Immature natural killer cell (primary cell): ENCODE measurements at regions not wholly inside any gene's neighbourhood (a gene's known extent, or its start where the extent isn't known, plus 50 kb on each side); places are given as distances from the start of the nearest gene placed in this dataset.

Experiments
- DNase-seq, 3 donors: peaks; one replicate each; pipeline ENCODE4 v3.0.0; 2022; ENCODE audit warnings: mixed read lengths in 1 of 3
- H3K27ac Mint-ChIP-seq, 6 donors: one replicate each; pipeline ENCODE4 v1.8.0; 2020; ENCODE audit warnings: mixed read lengths in 6 of 6, mild to moderate bottlenecking in 5 of 6, inconsistent platforms in 4 of 6, moderate library complexity in 3 of 6
- H3K27me3 Mint-ChIP-seq, 3 donors: one replicate each; pipeline ENCODE4 v1.8.0; 2020 to 2021; ENCODE audit warnings: low read depth in 3 of 3, mild to moderate bottlenecking in 3 of 3, mixed read lengths in 3 of 3, moderate library complexity in 3 of 3, inconsistent platforms in 1 of 3
- H3K36me3 Mint-ChIP-seq, 3 donors: one replicate each; pipeline ENCODE4 v1.8.0; 2020; ENCODE audit warnings: mixed read lengths in 3 of 3, inconsistent platforms in 2 of 3, mild to moderate bottlenecking in 2 of 3
- H3K4me1 Mint-ChIP-seq, 2 donors: one replicate each; pipeline ENCODE4 v1.8.0; 2020; ENCODE audit warnings: inconsistent platforms in 2 of 2, mild to moderate bottlenecking in 2 of 2, mixed read lengths in 2 of 2, moderate library complexity in 1 of 2
- H3K4me3 Mint-ChIP-seq, 5 donors: one replicate each; pipeline ENCODE4 v1.8.0; 2020; ENCODE audit warnings: mild to moderate bottlenecking in 5 of 5, mixed read lengths in 5 of 5, inconsistent platforms in 3 of 5, moderate library complexity in 3 of 5
- H3K9me3 Mint-ChIP-seq, 6 donors: one replicate each; pipeline ENCODE4 v1.8.0; 2020; ENCODE audit warnings: mild to moderate bottlenecking in 6 of 6, mixed read lengths in 6 of 6, inconsistent platforms in 4 of 6, moderate library complexity in 3 of 6

- Mint-ChIP-seq H3K27me3 (peaks cover 0 to 2% (median 0%) of the 10 kb centered on the region in 3 donors), H3K36me3 (no peaks in the 10 kb centered on the region), H3K4me3 (no peak overlapping the region)
These were observed 473.1 kb downstream of the NXPH1 start for GRCh38 chr7:8906396-8907075.

GRCh38 chr7:8908889-8909288 lies 475.5 kb downstream of the NXPH1 start:
- Mint-ChIP-seq H3K9me3 (peaks cover 0 to 17% (median 4%) of the 10 kb centered on the region in 6 donors), H3K4me3 (no peak overlapping the region), H3K36me3 (no peaks in the 10 kb centered on the region), H3K27ac (no peak overlapping the region), H3K27me3 (peaks cover 0 to 2% (median 0%) of the 10 kb centered on the region in 3 donors), H3K4me1 (no peaks in the 10 kb centered on the region)
- no peak for DNase-seq

More at GRCh38 chr7:8906396-8907075, 473.1 kb downstream of the NXPH1 start:
- Mint-ChIP-seq H3K4me1 (no peaks in the 10 kb centered on the region), H3K27ac (no peak overlapping the region), H3K9me3 (peaks cover 0 to 17% (median 7%) of the 10 kb centered on the region in 6 donors)
- DNase-seq, result no peak

- Mint-ChIP-seq H3K9me3 (peaks cover 0 to 32% (median 11%) of the 10 kb centered on the region in 6 donors), H3K4me1 (no peaks in the 10 kb centered on the region), H3K27me3 (no peaks in the 10 kb centered on the region), H3K36me3 (no peaks in the 10 kb centered on the region), H3K27ac (no peak overlapping the region), H3K4me3 (no peak overlapping the region)
- DNase-seq, result no peak
These were observed 480.3 kb downstream of the NXPH1 start for GRCh38 chr7:8913682-8914081.

GRCh38 chr7:8921807-8922206 lies 488.4 kb downstream of the NXPH1 start:
- Mint-ChIP-seq H3K9me3 (peaks cover 3 to 45% (median 22%) of the 10 kb centered on the region in 6 donors), H3K27me3 (no peaks in the 10 kb centered on the region), H3K36me3 (no peaks in the 10 kb centered on the region), H3K4me3 (no peak overlapping the region), H3K27ac (no peak overlapping the region), H3K4me1 (no peaks in the 10 kb centered on the region)
- DNase-seq, result no peak

- Mint-ChIP-seq H3K4me3 (no peak overlapping the region), H3K4me1 (no peaks in the 10 kb centered on the region), H3K27ac (no peak overlapping the region), H3K27me3 (no peaks in the 10 kb centered on the region), H3K36me3 (no peaks in the 10 kb centered on the region), H3K9me3 (peaks cover 3 to 41% (median 20%) of the 10 kb centered on the region in 6 donors)
- no peak for DNase-seq
These were observed 489.3 kb downstream of the NXPH1 start for GRCh38 chr7:8922726-8923125.

GRCh38 chr7:8923164-8923806 lies 489.9 kb downstream of the NXPH1 start:
- H3K27ac Mint-ChIP-seq, result no peak overlapping the region
- no peaks in the 10 kb centered on the region for H3K4me1 Mint-ChIP-seq
- no peaks in the 10 kb centered on the region for H3K36me3 Mint-ChIP-seq
- no peak overlapping the region for H3K4me3 Mint-ChIP-seq
- peaks cover 3 to 35% (median 20%) of the 10 kb centered on the region in 6 donors for H3K9me3 Mint-ChIP-seq
- no peaks in the 10 kb centered on the region for H3K27me3 Mint-ChIP-seq
- DNase-seq, result no peak

GRCh38 chr7:8931906-8932646 lies 498.7 kb downstream of the NXPH1 start:
- DNase-seq, result no peak
- Mint-ChIP-seq H3K4me3 (no peak overlapping the region), H3K9me3 (peaks cover 4 to 39% (median 18%) of the 10 kb centered on the region in 6 donors), H3K4me1 (no peaks in the 10 kb centered on the region), H3K36me3 (no peaks in the 10 kb centered on the region), H3K27ac (no peak overlapping the region), H3K27me3 (peaks cover 0 to 2% (median 0%) of the 10 kb centered on the region in 3 donors)

GRCh38 chr7:8932751-8933150 lies 499.3 kb downstream of the NXPH1 start:
- Mint-ChIP-seq H3K27ac (no peak overlapping the region), H3K4me1 (no peaks in the 10 kb centered on the region), H3K4me3 (no peak overlapping the region), H3K9me3 (peaks cover 6 to 39% (median 23%) of the 10 kb centered on the region in 6 donors), H3K27me3 (peaks cover 0 to 2% (median 0%) of the 10 kb centered on the region in 3 donors), H3K36me3 (no peaks in the 10 kb centered on the region)
- DNase-seq, result no peak

GRCh38 chr7:8937204-8937603 lies 503.8 kb downstream of the NXPH1 start:
- Mint-ChIP-seq H3K36me3 (no peaks in the 10 kb centered on the region), H3K27ac (peak overlapping the region in 1 of 6 donors; percentile 20), H3K9me3 (peaks cover 6 to 58% (median 40%) of the 10 kb centered on the region in 6 donors), H3K27me3 (peaks cover 0 to 2% (median 0%) of the 10 kb centered on the region in 3 donors), H3K4me3 (no peak overlapping the region), H3K4me1 (no peaks in the 10 kb centered on the region)
- no peak for DNase-seq

- no peaks in the 10 kb centered on the region for H3K36me3 Mint-ChIP-seq
- DNase-seq, result no peak
- H3K4me1 Mint-ChIP-seq, result no peaks in the 10 kb centered on the region
- H3K27me3 Mint-ChIP-seq, result peaks cover 0 to 2% (median 2%) of the 10 kb centered on the region in 3 donors
- H3K4me3 Mint-ChIP-seq, result no peak overlapping the region
- H3K27ac Mint-ChIP-seq, result no peak overlapping the region
- H3K9me3 Mint-ChIP-seq, result peaks cover 6 to 65% (median 46%) of the 10 kb centered on the region in 6 donors
These were observed 504.8 kb downstream of the NXPH1 start for GRCh38 chr7:8938044-8938805.

GRCh38 chr7:8939446-8939845 lies 506.0 kb downstream of the NXPH1 start:
- H3K27me3 Mint-ChIP-seq, result peaks cover 0 to 2% (median 2%) of the 10 kb centered on the region in 3 donors
- no peak overlapping the region for H3K27ac Mint-ChIP-seq
- DNase-seq, result no peak
- no peaks in the 10 kb centered on the region for H3K36me3 Mint-ChIP-seq
- no peaks in the 10 kb centered on the region for H3K4me1 Mint-ChIP-seq
- no peak overlapping the region for H3K4me3 Mint-ChIP-seq
- H3K9me3 Mint-ChIP-seq, result peaks cover 6 to 64% (median 47%) of the 10 kb centered on the region in 6 donors

- H3K36me3 Mint-ChIP-seq, result no peaks in the 10 kb centered on the region
- H3K4me3 Mint-ChIP-seq, result no peak overlapping the region
- H3K27ac Mint-ChIP-seq, result no peak overlapping the region
- peaks cover 16 to 51% (median 24%) of the 10 kb centered on the region in 6 donors for H3K9me3 Mint-ChIP-seq
- peaks cover 0 to 1% (median 1%) of the 10 kb centered on the region in 3 donors for H3K27me3 Mint-ChIP-seq
- no peak for DNase-seq
- H3K4me1 Mint-ChIP-seq, result no peaks in the 10 kb centered on the region
These were observed 530.3 kb downstream of the NXPH1 start for GRCh38 chr7:8963722-8964121.

- H3K36me3 Mint-ChIP-seq, result no peaks in the 10 kb centered on the region
- peaks cover 0 to 1% (median 1%) of the 10 kb centered on the region in 3 donors for H3K27me3 Mint-ChIP-seq
- peaks cover 16 to 53% (median 26%) of the 10 kb centered on the region in 6 donors for H3K9me3 Mint-ChIP-seq
- no peak overlapping the region for H3K4me3 Mint-ChIP-seq
- no peak for DNase-seq
- no peak overlapping the region for H3K27ac Mint-ChIP-seq
- no peaks in the 10 kb centered on the region for H3K4me1 Mint-ChIP-seq
These were observed 531.8 kb downstream of the NXPH1 start for GRCh38 chr7:8965177-8965576.
